ENCODE measurements at regions not wholly inside any gene's neighbourhood (a gene's known extent, or its start where the extent isn't known, plus 50 kb on each side); places are given as distances from the start of the nearest gene placed in this dataset.

GRCh38 chr5:167616043-167616890 is 675.2 kb upstream of the WWC1 start:
- TF ChIP-seq CTCF (optimal IDR thresholded peaks at IDR 0.05 in 1 of 3, IDR thresholded peaks at IDR 0.05 in 1 of 3, conservative IDR thresholded peaks at IDR 0.05 in 1 of 3; ENCODE audit: extremely low read depth in 1 of 3, insufficient read depth in 2 of 3, low read length in 3 of 3) (no peak), EZH2 (IDR thresholded peaks at IDR 0.05; ENCODE audit: low read length) (no peak)

All from keratinocyte (primary cell).